22Rv1 (cell line): ENCODE measurements at regions not wholly inside any gene's neighbourhood (a gene's known extent, or its start where the extent isn't known, plus 50 kb on each side); places are given as distances from the start of the nearest gene placed in this dataset.

Experiments used
- CTCF ChIP-seq: fragments of 450-650 bp; IDR thresholded peaks from 2 replicates; pipeline ENCODE4 v1.5.1; 2017; ENCODE audit warnings: mild to moderate bottlenecking
- ZFX ChIP-seq: fragments of 450-650 bp; IDR thresholded peaks from 2 replicates; pipeline ENCODE4 v1.6.1; 2017; ENCODE audit warnings: antibody characterized with exemption, borderline replicate concordance

- TF ChIP-seq CTCF (no peak), ZFX (no peak)
Measured at GRCh38 chr18:69143084-69143483, 257.6 kb upstream of the DOK6 start.
